CD4-positive, CD25-positive, alpha-beta regulatory T cell (primary cell): ENCODE measurements at regions not wholly inside any gene's neighbourhood (a gene's known extent, or its start where the extent isn't known, plus 50 kb on each side); places are given as distances from the start of the nearest gene placed in this dataset.
"Not testable (repeated sequence)": the region's sequence is repeated elsewhere in the genome, so short reads cannot be mapped to it uniquely, and the experiment has no call there.

Source experiments
- ATAC-seq, 2 donors: fragments of 150-1000 bp; cut with Tn5 transposase; one replicate each; pipeline ENCODE4 v1.10.0; 2021; ENCODE audit warnings: low read depth in 2 of 2, moderate number of reproducible peaks in 2 of 2, moderate library complexity in 1 of 2
- DNase-seq, 3 donors: peaks; one replicate each; pipeline versions ENCODE4 v3.0.0 to v3.0.0-alpha.2; 2012 to 2022; ENCODE audit warnings: mixed read lengths in 1 of 3
- H3K27ac ChIP-seq: one replicate; pipeline ENCODE4 v1.7.0; 2013; ENCODE audit warnings: mild to moderate bottlenecking, low read length; ENCODE audit not compliant: insufficient read depth, poor library complexity, severe bottlenecking
- H3K27me3 ChIP-seq: one replicate; pipeline ENCODE4 v1.7.0; 2013; ENCODE audit warnings: low read length; ENCODE audit not compliant: control insufficient read depth, insufficient read depth
- H3K36me3 ChIP-seq: one replicate; pipeline ENCODE4 v1.7.0; 2013; ENCODE audit warnings: mild to moderate bottlenecking, low read length, moderate library complexity; ENCODE audit not compliant: control insufficient read depth, insufficient read depth
- H3K4me1 ChIP-seq: 2 replicates; pipeline ENCODE4 v1.7.0; 2013; ENCODE audit warnings: mild to moderate bottlenecking, low read length; ENCODE audit not compliant: insufficient read depth, control insufficient read depth, poor library complexity, severe bottlenecking
- H3K4me3 ChIP-seq: one replicate; pipeline ENCODE4 v1.7.0; 2013; ENCODE audit warnings: low read depth, mild to moderate bottlenecking, low read length, moderate library complexity
- H3K9me3 ChIP-seq, 2 experiments: 1 replicate in 1 of 2; 2 replicates in 1 of 2; pipeline ENCODE4 v1.7.0; 2013; ENCODE audit warnings: low read length in 2 of 2, mild to moderate bottlenecking in 1 of 2, moderate library complexity in 1 of 2; ENCODE audit not compliant: control insufficient read depth in 2 of 2
- H3K27ac Mint-ChIP-seq, 3 donors: one replicate each; pipeline ENCODE4 v1.8.0; 2020 to 2022; ENCODE audit warnings: mild to moderate bottlenecking in 3 of 3, mixed read lengths in 3 of 3, moderate library complexity in 2 of 3
- H3K27me3 Mint-ChIP-seq: one replicate; pipeline ENCODE4 v1.8.0; 2022; ENCODE audit warnings: mild to moderate bottlenecking, mixed read lengths
- H3K36me3 Mint-ChIP-seq: one replicate; pipeline ENCODE4 v1.8.0; 2020; ENCODE audit warnings: mixed read lengths
- H3K4me1 Mint-ChIP-seq, 4 donors: one replicate each; pipeline ENCODE4 v1.8.0; 2020 to 2022; ENCODE audit warnings: mixed read lengths in 4 of 4, mild to moderate bottlenecking in 1 of 4
- H3K4me3 Mint-ChIP-seq, 4 donors: one replicate each; pipeline ENCODE4 v1.8.0; 2020 to 2022; ENCODE audit warnings: mild to moderate bottlenecking in 4 of 4, mixed read lengths in 4 of 4, moderate library complexity in 3 of 4
- H3K9me3 Mint-ChIP-seq, 7 donors: one replicate each; pipeline ENCODE4 v1.8.0; 2020 to 2022; ENCODE audit warnings: mixed read lengths in 7 of 7, mild to moderate bottlenecking in 3 of 7, moderate library complexity in 2 of 7

- H3K27ac ChIP-seq, H3K4me3 ChIP-seq, H3K4me1 ChIP-seq, ATAC-seq, H3K27ac Mint-ChIP-seq, H3K9me3 Mint-ChIP-seq, H3K36me3 ChIP-seq, H3K36me3 Mint-ChIP-seq, H3K27me3 Mint-ChIP-seq, H3K27me3 ChIP-seq, H3K9me3 ChIP-seq, H3K4me3 Mint-ChIP-seq, H3K4me1 Mint-ChIP-seq, DNase-seq: not testable (repeated sequence)
These were observed 196.2 kb downstream of the OTOP1 start for GRCh38 chr4:4030509-4030908.

GRCh38 chr4:4031446-4032135, 195.1 kb downstream of the OTOP1 start:
- H3K4me1 ChIP-seq, H3K27me3 Mint-ChIP-seq, H3K4me3 ChIP-seq, ATAC-seq, H3K4me3 Mint-ChIP-seq, H3K4me1 Mint-ChIP-seq, DNase-seq, H3K36me3 ChIP-seq, H3K27ac Mint-ChIP-seq, H3K9me3 ChIP-seq, H3K36me3 Mint-ChIP-seq, H3K9me3 Mint-ChIP-seq, H3K27me3 ChIP-seq: not testable (repeated sequence)
- H3K27ac ChIP-seq: peak overlapping the region; percentile 77

- H3K27me3 ChIP-seq, H3K9me3 ChIP-seq, H3K36me3 ChIP-seq, H3K9me3 Mint-ChIP-seq, DNase-seq, H3K4me1 ChIP-seq, H3K27me3 Mint-ChIP-seq, H3K4me1 Mint-ChIP-seq, H3K27ac Mint-ChIP-seq, H3K36me3 Mint-ChIP-seq, ATAC-seq, H3K4me3 Mint-ChIP-seq: not testable (repeated sequence)
- peak overlapping the region; percentile 53 for H3K4me3 ChIP-seq
- H3K27ac ChIP-seq: peak overlapping the region; percentile 77
These were observed 194.4 kb downstream of the OTOP1 start for GRCh38 chr4:4032364-4032763.

- H3K4me1 Mint-ChIP-seq, H3K4me3 Mint-ChIP-seq, H3K4me1 ChIP-seq, H3K36me3 ChIP-seq, H3K27me3 Mint-ChIP-seq, H3K9me3 ChIP-seq, H3K27me3 ChIP-seq, ATAC-seq, H3K36me3 Mint-ChIP-seq, H3K9me3 Mint-ChIP-seq: not testable (repeated sequence)
- peak overlapping the region; percentile 53 for H3K4me3 ChIP-seq
- peak overlapping the region; percentile 77 for H3K27ac ChIP-seq
- DNase-seq: peak; percentile 2 to 30 (median 12)
- H3K27ac Mint-ChIP-seq: peak overlapping the region in 1 of 3 donors; percentile 11
These were observed 193.7 kb downstream of the OTOP1 start for GRCh38 chr4:4032801-4033605.

GRCh38 chr4:4037399-4038138, 189.2 kb downstream of the OTOP1 start:
- not testable (repeated sequence) for H3K27ac ChIP-seq, H3K36me3 ChIP-seq, H3K27me3 Mint-ChIP-seq, H3K4me3 Mint-ChIP-seq, H3K27ac Mint-ChIP-seq, DNase-seq, H3K4me1 Mint-ChIP-seq, H3K9me3 Mint-ChIP-seq, H3K4me1 ChIP-seq, H3K4me3 ChIP-seq, H3K36me3 Mint-ChIP-seq, ATAC-seq, H3K9me3 ChIP-seq, H3K27me3 ChIP-seq

GRCh38 chr4:4045823-4046222, 180.9 kb downstream of the OTOP1 start:
- peaks cover 33% of the 10 kb centered on the region for H3K27me3 Mint-ChIP-seq
- H3K4me1 Mint-ChIP-seq: peaks cover 0 to 15% (median 2%) of the 10 kb centered on the region in 4 donors
- not testable (repeated sequence) for H3K27me3 ChIP-seq, H3K4me3 Mint-ChIP-seq, DNase-seq, H3K9me3 ChIP-seq, H3K9me3 Mint-ChIP-seq, H3K36me3 ChIP-seq, H3K4me1 ChIP-seq, H3K4me3 ChIP-seq, H3K27ac ChIP-seq, ATAC-seq, H3K36me3 Mint-ChIP-seq
- H3K27ac Mint-ChIP-seq: peak overlapping the region in 1 of 3 donors; percentile 23

GRCh38 chr4:4046686-4047085, 180.0 kb downstream of the OTOP1 start:
- H3K27ac Mint-ChIP-seq, H3K9me3 Mint-ChIP-seq, H3K27ac ChIP-seq, H3K4me1 ChIP-seq, ATAC-seq, DNase-seq, H3K4me3 Mint-ChIP-seq, H3K36me3 ChIP-seq, H3K27me3 ChIP-seq, H3K36me3 Mint-ChIP-seq, H3K4me3 ChIP-seq, H3K9me3 ChIP-seq: not testable (repeated sequence)
- Mint-ChIP-seq H3K4me1 (peaks cover 0 to 15% (median 2%) of the 10 kb centered on the region in 4 donors), H3K27me3 (peaks cover 33% of the 10 kb centered on the region)
